T47D (cell line): ENCODE measurements at regions not wholly inside any gene's neighbourhood (a gene's known extent, or its start where the extent isn't known, plus 50 kb on each side); places are given as distances from the start of the nearest gene placed in this dataset.

Experiments
- DNase-seq, 2 experiments: peaks; one replicate each; pipeline versions ENCODE4 v3.0.0 to v3.0.0-alpha.2; 2011 to 2012; ENCODE audit warnings: low read depth in 1 of 2, low spot score in 1 of 2
- JUND ChIP-seq: IDR thresholded peaks from 2 replicates; pipeline ENCODE4 v1.6.1; 2012; ENCODE audit warnings: low read depth
- in situ Hi-C: cut with HindIII; loops from 2 replicates; pipeline ENCODE4 v1.10.0; 2016; ENCODE audit warnings: low sequenced_read_pairs, low pct_unique_long_range_greater_than_20kb

- DNase-seq = no peak
- in situ Hi-C loops = no loop called here
- no peak for TF ChIP-seq JUND
Observed at GRCh38 chr4:36394352-36394903, 113.0 kb downstream of the DTHD1 start.

- TF ChIP-seq JUND = no peak
- in situ Hi-C loops = no loop called here
- peak in 1 of 2 experiments; percentile 30 for DNase-seq
Observed at GRCh38 chr4:36399762-36400353, 118.4 kb downstream of the DTHD1 start.

GRCh38 chr4:36402008-36402758, 120.8 kb downstream of the DTHD1 start:
- DNase-seq = no peak
- TF ChIP-seq JUND = no peak
- in situ Hi-C loops = no loop called here

GRCh38 chr4:36411338-36411737, 129.9 kb downstream of the DTHD1 start:
- in situ Hi-C loops = no loop called here
- no peak for TF ChIP-seq JUND

GRCh38 chr4:36414248-36414647, 132.8 kb downstream of the DTHD1 start:
- no peak for TF ChIP-seq JUND
- DNase-seq = peak in 1 of 2 experiments; percentile 26
- in situ Hi-C loops = no loop called here

More at GRCh38 chr4:36411338-36411737, 129.9 kb downstream of the DTHD1 start:
- no peak for DNase-seq

- TF ChIP-seq JUND = no peak
- no peak for DNase-seq
- in situ Hi-C loops = no loop called here
Observed at GRCh38 chr4:36417146-36417545, 135.7 kb downstream of the DTHD1 start.

- in situ Hi-C loops = no loop called here
- DNase-seq = no peak
- no peak for TF ChIP-seq JUND
Observed at GRCh38 chr4:36420111-36420679, 138.8 kb downstream of the DTHD1 start.

GRCh38 chr4:36422607-36423006, 141.2 kb downstream of the DTHD1 start:
- in situ Hi-C loops = no loop called here
- DNase-seq = no peak
- TF ChIP-seq JUND = no peak

DNA sequence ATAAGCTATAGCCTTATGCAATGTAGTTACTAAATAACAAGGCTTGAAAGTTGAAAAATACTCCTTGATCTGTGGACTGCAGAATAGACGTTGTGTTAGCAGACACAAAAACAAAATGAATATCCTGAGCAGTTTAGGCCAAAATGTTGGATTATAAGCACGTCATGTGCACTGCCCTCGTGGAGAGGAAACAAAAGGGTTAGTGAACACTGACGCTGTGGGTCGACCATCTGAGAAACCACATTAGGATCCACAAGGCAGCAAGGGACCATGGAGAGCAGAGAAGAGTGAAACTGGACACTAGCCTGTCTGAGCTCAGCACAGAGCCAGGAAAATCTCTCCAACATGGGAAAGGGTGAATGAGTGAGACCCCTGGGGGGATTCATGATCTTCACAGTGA, 145.3 kb downstream of the DTHD1 start:
- DNase-seq = no peak
- in situ Hi-C loops = no loop called here
- no peak for TF ChIP-seq JUND

GRCh38 chr4:36427696-36428095, 146.3 kb downstream of the DTHD1 start:
- in situ Hi-C loops = no loop called here
- no peak for DNase-seq
- TF ChIP-seq JUND = no peak

GRCh38 chr4:36432586-36432985, 151.2 kb downstream of the DTHD1 start:
- in situ Hi-C loops = no loop called here
- DNase-seq = no peak
- TF ChIP-seq JUND = no peak

GRCh38 chr4:36439556-36439955, 158.1 kb downstream of the DTHD1 start:
- TF ChIP-seq JUND = no peak
- in situ Hi-C loops = no loop called here
- DNase-seq = no peak

DNA sequence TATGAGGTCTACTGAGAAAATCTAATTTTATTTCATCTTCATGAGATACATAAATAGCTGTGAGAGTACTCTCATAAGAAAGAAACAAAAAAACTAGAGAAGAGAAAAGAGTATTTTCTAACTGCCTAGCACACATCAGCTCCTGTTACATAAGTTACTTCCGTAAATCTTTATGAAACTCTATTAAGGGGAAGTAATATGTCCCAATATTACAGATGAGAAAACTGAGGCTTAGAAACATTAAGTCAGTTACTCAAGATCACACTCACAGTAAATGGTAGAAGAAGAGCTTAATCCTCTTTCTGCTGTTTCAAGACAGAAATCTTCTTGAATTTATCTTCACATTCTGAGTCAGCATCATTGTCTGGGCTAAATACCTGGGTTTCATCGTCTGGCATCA, 164.1 kb downstream of the DTHD1 start:
- in situ Hi-C loops = no loop called here
- TF ChIP-seq JUND = no peak
- no peak for DNase-seq
